PC-3 (cell line): ENCODE measurements at regions not wholly inside any gene's neighbourhood (a gene's known extent, or its start where the extent isn't known, plus 50 kb on each side); places are given as distances from the start of the nearest gene placed in this dataset.
A peak's percentile ranks its signal among the peaks of the same experiment; 100 is the strongest.
"Not testable (repeated sequence)": the region's sequence is repeated elsewhere in the genome, so short reads cannot be mapped to it uniquely, and the experiment has no call there.

ENCODE experiments used
- ATAC-seq: fragments of 200-7000 bp; cut with Tn5 transposase; 2 replicates; pipeline ENCODE4 v1.9.1; 2020; ENCODE audit warnings: mild to moderate bottlenecking, moderate library complexity
- BruUV-seq: library from RNA; stranded (reverse); fragments of 400-500 nt; replicated peaks from 2 replicates; lab custom pipeline; 2021; lab: Mats Ljungman, UMichigan
- CTCF ChIA-PET: fragments of 300-600 bp; sonication (Branson Sonifier 250); formaldehyde crosslinking; loops from one replicate; lab custom pipeline; 2022; ENCODE audit warnings: antibody characterized with exemption; lab: Charles Lee
- POLR2A ChIA-PET: fragments of 300-600 bp; sonication (Branson Sonifier 250); formaldehyde crosslinking; loops from one replicate; lab custom pipeline; 2022; ENCODE audit warnings: antibody characterized with exemption; ENCODE audit not compliant: unreplicated experiment; lab: Charles Lee
- DNase-seq: peaks from one replicate; pipeline ENCODE4 v3.0.0-alpha.2; 2015
- H2AFZ ChIP-seq: fragments of 300-600 bp; sonication (generic); 2 replicates; pipeline ENCODE4 v1.6.0; 2016; ENCODE audit warnings: antibody characterized with exemption, low read length
- H3F3A ChIP-seq: fragments of 300-600 bp; sonication (generic); one replicate; pipeline ENCODE4 v1.6.0; 2017; ENCODE audit warnings: antibody characterized with exemption, low read length, control low read depth, mild to moderate bottlenecking; ENCODE audit not compliant: unreplicated experiment
- H3K27ac ChIP-seq: fragments of 300-600 bp; sonication (generic); 2 replicates; pipeline ENCODE4 v1.5.1; 2016; ENCODE audit warnings: mild to moderate bottlenecking, low read length
- H3K27me3 ChIP-seq: fragments of 300-600 bp; sonication (generic); 2 replicates; pipeline ENCODE4 v1.6.1; 2016; ENCODE audit warnings: low read length, mixed read lengths
- H3K36me3 ChIP-seq: fragments of 300-600 bp; sonication (generic); 2 replicates; pipeline ENCODE4 v1.6.1; 2016; ENCODE audit warnings: low read depth, mixed run types, low read length, mixed read lengths
- H3K4me1 ChIP-seq: fragments of 300-600 bp; sonication (generic); 2 replicates; pipeline ENCODE4 v1.5.1; 2016; ENCODE audit warnings: low read length; ENCODE audit not compliant: insufficient read depth
- H3K4me2 ChIP-seq: fragments of 300-600 bp; sonication (generic); 2 replicates; pipeline ENCODE4 v1.6.0; 2016; ENCODE audit warnings: low read length
- H3K4me3 ChIP-seq: fragments of 300-600 bp; sonication (generic); 2 replicates; pipeline ENCODE4 v1.5.1; 2016; ENCODE audit warnings: mild to moderate bottlenecking, low read length, mixed read lengths
- H3K79me2 ChIP-seq: fragments of 300-600 bp; sonication (generic); 2 replicates; pipeline ENCODE4 v1.6.1; 2017; ENCODE audit warnings: low read length, mixed read lengths
- H3K9ac ChIP-seq: fragments of 300-600 bp; sonication (generic); 2 replicates; pipeline ENCODE4 v1.6.0; 2016; ENCODE audit warnings: mild to moderate bottlenecking, low read length
- H3K9me2 ChIP-seq: fragments of 300-600 bp; sonication (generic); replicated peaks from 2 replicates; pipeline ENCODE4 v1.6.1; 2016; ENCODE audit warnings: mixed run types, low read length, mixed read lengths
- H3K9me3 ChIP-seq: fragments of 300-600 bp; sonication (generic); 2 replicates; pipeline ENCODE4 v1.6.1; 2016; ENCODE audit warnings: low read length, mixed read lengths
- H4K20me1 ChIP-seq: fragments of 300-600 bp; sonication (generic); 2 replicates; pipeline ENCODE4 v1.6.1; 2016; ENCODE audit warnings: low read length, mixed read lengths
- EZH2 ChIP-seq: fragments of 300-600 bp; sonication (generic); IDR thresholded peaks from one replicate; pipeline ENCODE4 v1.6.1; 2017; ENCODE audit warnings: antibody characterized with exemption, mild to moderate bottlenecking, low read length; ENCODE audit not compliant: unreplicated experiment
- intact Hi-C: fragments of 100-400 bp; cut with micrococcal nuclease; formaldehyde crosslinking; loops from 2 replicates; pipeline ENCODE4 v1.9.0; 2023
- TF ChIP-seq, protein P1 (sequence below): fragments of 300-600 bp; sonication (generic); conservative IDR thresholded peaks from 2 replicates; pipeline ENCODE4 v1.5.1; 2017; ENCODE audit warnings: antibody characterized with exemption, low read depth, mild to moderate bottlenecking, low read length

DNA sequence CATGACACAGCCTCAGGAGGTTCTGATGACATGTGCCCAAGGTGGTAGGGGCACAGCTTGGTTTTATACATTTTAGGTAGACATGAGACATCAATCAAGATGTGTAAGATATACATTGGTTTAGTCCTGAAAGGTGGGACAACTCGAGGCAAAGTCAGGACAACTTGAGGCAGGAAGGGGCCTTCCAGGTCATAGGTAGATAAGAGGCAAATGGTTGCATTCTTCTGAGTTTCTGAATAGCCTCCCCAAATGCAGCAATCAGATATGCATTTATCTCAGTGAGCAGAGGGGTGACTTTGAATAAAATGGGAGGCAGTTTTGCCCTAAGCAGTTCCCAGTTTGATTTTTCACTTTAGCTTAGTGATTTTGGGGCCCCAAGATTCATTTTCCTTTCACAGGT is 91.6 kb downstream of the CHCHD4 start:
- ATAC-seq (no peak), DNase-seq (no peak)
- peaks cover 3% of the 10 kb centered on the region; the same call in 1 of the 2 replicates for H3K4me1 ChIP-seq
- H3K9ac ChIP-seq: no peak overlapping the region
- H3K27me3 ChIP-seq: no peaks in the 10 kb centered on the region
- H3F3A ChIP-seq: no peaks in the 10 kb centered on the region
- H4K20me1 ChIP-seq: no peaks in the 10 kb centered on the region
- no peak overlapping the region for H3K4me2 ChIP-seq
- H3K4me3 ChIP-seq: no peak overlapping the region
- intact Hi-C loops: no loop called here
- no TSS peak for BruUV-seq
- no peaks in the 10 kb centered on the region for H3K36me3 ChIP-seq
- TF ChIP-seq, protein P1, sequence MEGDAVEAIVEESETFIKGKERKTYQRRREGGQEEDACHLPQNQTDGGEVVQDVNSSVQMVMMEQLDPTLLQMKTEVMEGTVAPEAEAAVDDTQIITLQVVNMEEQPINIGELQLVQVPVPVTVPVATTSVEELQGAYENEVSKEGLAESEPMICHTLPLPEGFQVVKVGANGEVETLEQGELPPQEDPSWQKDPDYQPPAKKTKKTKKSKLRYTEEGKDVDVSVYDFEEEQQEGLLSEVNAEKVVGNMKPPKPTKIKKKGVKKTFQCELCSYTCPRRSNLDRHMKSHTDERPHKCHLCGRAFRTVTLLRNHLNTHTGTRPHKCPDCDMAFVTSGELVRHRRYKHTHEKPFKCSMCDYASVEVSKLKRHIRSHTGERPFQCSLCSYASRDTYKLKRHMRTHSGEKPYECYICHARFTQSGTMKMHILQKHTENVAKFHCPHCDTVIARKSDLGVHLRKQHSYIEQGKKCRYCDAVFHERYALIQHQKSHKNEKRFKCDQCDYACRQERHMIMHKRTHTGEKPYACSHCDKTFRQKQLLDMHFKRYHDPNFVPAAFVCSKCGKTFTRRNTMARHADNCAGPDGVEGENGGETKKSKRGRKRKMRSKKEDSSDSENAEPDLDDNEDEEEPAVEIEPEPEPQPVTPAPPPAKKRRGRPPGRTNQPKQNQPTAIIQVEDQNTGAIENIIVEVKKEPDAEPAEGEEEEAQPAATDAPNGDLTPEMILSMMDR: no peak
- no peaks in the 10 kb centered on the region for H3K9me2 ChIP-seq
- no peak overlapping the region for H3K27ac ChIP-seq
- POLR2A ChIA-PET: no interaction called here
- CTCF ChIA-PET: no interaction called here
- H3K9me3 ChIP-seq: no peaks in the 10 kb centered on the region
- no peaks in the 10 kb centered on the region for H3K79me2 ChIP-seq
- no peak overlapping the region for H2AFZ ChIP-seq

DNA sequence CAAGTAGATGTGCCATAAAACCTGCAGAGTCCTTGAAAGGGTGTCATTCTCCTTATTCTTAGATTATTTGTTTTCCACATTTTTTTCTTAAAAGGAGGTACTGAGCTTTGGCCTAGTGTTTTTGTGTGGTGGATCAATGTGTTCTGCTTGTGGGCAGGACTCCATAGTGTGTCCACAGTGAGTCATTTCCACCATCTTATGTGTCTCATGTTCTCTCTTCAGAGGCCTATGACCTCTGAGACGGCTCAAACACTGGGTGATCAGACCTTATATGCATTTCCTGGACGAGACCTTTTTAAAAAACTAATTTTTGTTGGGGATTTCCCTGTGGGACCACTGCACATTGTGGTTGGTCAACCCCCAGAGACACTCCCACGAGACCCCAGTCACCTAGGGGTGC is 93.4 kb downstream of the CHCHD4 start:
- ATAC-seq (peak; percentile 95), DNase-seq (peak; percentile 53)
- BruUV-seq: no TSS peak
- H3K27ac ChIP-seq: no peak overlapping the region
- TF ChIP-seq, protein P1: no peak
- TF ChIP-seq EZH2: no peak
- H3K4me3 ChIP-seq: no peak overlapping the region
- POLR2A ChIA-PET: no interaction called here
- no peaks in the 10 kb centered on the region for H3K27me3 ChIP-seq
- intact Hi-C loops: no loop called here
- H3K79me2 ChIP-seq: no peaks in the 10 kb centered on the region
- 0 out of 2 replicates have a peak, but pooled peaks cover 6% of the 10 kb centered on the region for H3K9me3 ChIP-seq
- H3F3A ChIP-seq: no peaks in the 10 kb centered on the region
- CTCF ChIA-PET: no interaction called here
- H4K20me1 ChIP-seq: no peaks in the 10 kb centered on the region
- H3K9me2 ChIP-seq: no peaks in the 10 kb centered on the region
- no peak overlapping the region for H3K4me2 ChIP-seq
- peak overlapping the region; percentile 69 for H2AFZ ChIP-seq
- peaks cover 3% of the 10 kb centered on the region; the same call in 1 of the 2 replicates for H3K4me1 ChIP-seq
- no peak overlapping the region for H3K9ac ChIP-seq
- H3K36me3 ChIP-seq: no peaks in the 10 kb centered on the region

DNA sequence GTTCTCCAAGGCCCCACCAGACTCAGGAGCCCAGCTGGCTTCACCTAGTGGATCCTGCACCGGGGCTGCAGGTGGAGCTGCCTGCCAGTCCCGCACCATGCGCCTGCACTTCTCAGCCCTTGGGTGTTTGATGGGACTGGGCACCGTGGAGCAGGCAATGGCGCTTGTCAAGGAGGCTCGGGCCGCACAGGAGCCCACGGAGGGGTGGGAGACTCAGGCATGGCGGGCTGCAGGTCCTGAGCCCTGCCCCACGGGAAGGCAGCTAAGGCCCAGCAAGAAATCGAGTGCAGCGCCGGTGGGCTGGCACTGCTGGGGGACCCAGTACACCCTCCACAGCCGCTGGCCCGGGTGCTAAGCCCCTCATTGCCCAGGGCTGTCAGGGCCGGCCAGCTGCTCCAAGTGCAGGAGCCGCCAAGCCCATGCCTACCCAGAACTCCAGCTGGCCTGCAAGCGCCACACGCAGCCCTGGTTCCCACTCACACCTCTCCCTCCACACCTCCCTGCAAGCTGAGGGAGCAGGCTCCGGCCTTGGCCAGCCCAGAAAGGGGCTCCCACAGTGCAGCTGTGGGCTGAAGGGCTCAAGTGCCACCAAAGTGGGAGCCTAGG is 95.2 kb downstream of the CHCHD4 start:
- H3K4me1 ChIP-seq, H4K20me1 ChIP-seq, BruUV-seq, H3K9me2 ChIP-seq, ATAC-seq, H3K4me3 ChIP-seq, H3K27ac ChIP-seq, CTCF ChIA-PET, DNase-seq, H3K36me3 ChIP-seq, H2AFZ ChIP-seq, H3K79me2 ChIP-seq, H3F3A ChIP-seq, H3K27me3 ChIP-seq, intact Hi-C loops, H3K9me3 ChIP-seq, H3K9ac ChIP-seq, H3K4me2 ChIP-seq: not testable (repeated sequence)
- POLR2A ChIA-PET: interaction anchor here (0.6 kb wide), 1 partner anchor 95 kb away, joined by 6 read pairs; the partner anchor contains the start of genes CHCHD4 and TMEM43

DNA sequence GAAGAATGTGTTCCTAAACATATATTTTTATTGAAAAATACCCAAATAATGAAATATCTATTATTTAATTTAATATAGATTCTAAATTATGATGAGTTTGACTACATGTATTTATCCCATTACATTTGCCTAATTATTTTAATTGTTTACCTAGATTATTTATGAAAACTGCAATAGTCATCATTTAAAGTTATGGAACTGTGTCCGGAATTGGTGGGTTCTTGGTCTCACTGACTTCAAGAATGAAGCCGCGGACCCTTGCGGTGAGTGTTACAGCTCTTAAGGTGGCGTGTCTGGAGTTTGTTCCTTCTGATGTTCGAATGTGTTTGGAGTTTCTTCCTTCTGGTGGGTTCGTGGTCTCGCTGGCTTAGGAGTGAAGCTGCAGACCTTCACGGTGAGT is 96.5 kb downstream of the CHCHD4 start:
- H3K9me3 ChIP-seq, H3K36me3 ChIP-seq, H3K9ac ChIP-seq, ATAC-seq, POLR2A ChIA-PET, H2AFZ ChIP-seq, H3K4me2 ChIP-seq, CTCF ChIA-PET, BruUV-seq, H3K79me2 ChIP-seq, H3K9me2 ChIP-seq, H3K27ac ChIP-seq, H3F3A ChIP-seq, intact Hi-C loops, H3K27me3 ChIP-seq, DNase-seq, H3K4me3 ChIP-seq, H3K4me1 ChIP-seq, H4K20me1 ChIP-seq: not testable (repeated sequence)
